Subcutaneous abdominal adipose tissue (tissue), 5 donors: ENCODE measurements at regions not wholly inside any gene's neighbourhood (a gene's known extent, or its start where the extent isn't known, plus 50 kb on each side); places are given as distances from the start of the nearest gene placed in this dataset.

ENCODE experiments used
- H3K27ac ChIP-seq: one replicate; pipeline ENCODE4 v1.7.0; 2013; ENCODE audit warnings: low read depth, mild to moderate bottlenecking, inconsistent platforms, low read length, moderate library complexity
- H3K27me3 ChIP-seq, 5 donors: one replicate each; pipeline ENCODE4 v1.7.0; 2013; ENCODE audit warnings: low read length in 5 of 5, inconsistent platforms in 1 of 5; ENCODE audit not compliant: control insufficient read depth in 5 of 5, insufficient read depth in 4 of 5
- H3K36me3 ChIP-seq, 5 donors: one replicate each; pipeline ENCODE4 v1.7.0; 2013; ENCODE audit warnings: low read length in 5 of 5; ENCODE audit not compliant: control insufficient read depth in 5 of 5, insufficient read depth in 5 of 5
- H3K4me1 ChIP-seq, 5 donors: one replicate each; pipeline ENCODE4 v1.7.0; 2013; ENCODE audit warnings: low read length in 5 of 5, mild to moderate bottlenecking in 3 of 5, moderate library complexity in 1 of 5; ENCODE audit not compliant: control insufficient read depth in 5 of 5, insufficient read depth in 5 of 5
- H3K4me3 ChIP-seq, 5 donors: one replicate each; pipeline ENCODE4 v1.7.0; 2013; ENCODE audit warnings: low read length in 5 of 5, low read depth in 1 of 5
- H3K9ac ChIP-seq, 5 donors: one replicate each; pipeline ENCODE4 v1.7.0; 2013; ENCODE audit warnings: low read length in 5 of 5, mild to moderate bottlenecking in 4 of 5, moderate library complexity in 3 of 5
- H3K9me3 ChIP-seq, 5 donors: one replicate each; pipeline ENCODE4 v1.7.0; 2013; ENCODE audit warnings: low read length in 5 of 5; ENCODE audit not compliant: control insufficient read depth in 5 of 5
- donor health status: healthy.
- donor health status: healthy.
- donor health status: healthy.
- donor health status: healthy.
- donor health status: healthy.

- Histone ChIP-seq H3K4me3 (no peak overlapping the region), H3K27ac (no peak overlapping the region), H3K9ac (no peak overlapping the region), H3K4me1 (peaks cover 0 to 13% (median 7%) of the 10 kb centered on the region in 5 donors), H3K27me3 (peaks cover 6 to 26% (median 11%) of the 10 kb centered on the region in 5 donors), H3K36me3 (no peaks in the 10 kb centered on the region), H3K9me3 (no peaks in the 10 kb centered on the region)
Measured at GRCh38 chr13:108500711-108501110, 128.7 kb upstream of the MYO16 start.

DNA sequence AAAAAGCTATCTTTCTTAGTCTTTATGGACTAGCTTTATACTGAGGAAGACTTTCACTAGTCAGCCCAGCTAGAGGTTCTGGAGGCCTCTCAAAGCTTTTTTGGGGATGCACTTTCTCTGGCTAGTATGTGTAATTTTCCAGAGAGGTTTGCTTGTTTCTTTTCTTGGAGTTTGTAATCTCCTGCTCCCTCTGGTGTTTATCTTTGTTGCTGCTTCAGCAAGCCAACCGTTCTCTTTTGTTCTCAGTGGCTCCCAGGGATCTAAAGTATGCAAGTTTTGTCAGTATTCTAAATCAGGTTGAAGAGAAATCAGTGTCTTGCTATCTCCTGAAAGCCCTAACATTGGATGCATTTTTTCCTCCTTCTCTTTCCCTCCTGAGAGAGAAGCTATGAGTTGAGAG lies 121.1 kb upstream of the MYO16 start:
- Histone ChIP-seq H3K27ac (no peak overlapping the region), H3K4me3 (no peak overlapping the region), H3K9me3 (no peaks in the 10 kb centered on the region), H3K27me3 (no peaks in the 10 kb centered on the region), H3K36me3 (no peaks in the 10 kb centered on the region), H3K9ac (no peak overlapping the region), H3K4me1 (no peaks in the 10 kb centered on the region)

DNA sequence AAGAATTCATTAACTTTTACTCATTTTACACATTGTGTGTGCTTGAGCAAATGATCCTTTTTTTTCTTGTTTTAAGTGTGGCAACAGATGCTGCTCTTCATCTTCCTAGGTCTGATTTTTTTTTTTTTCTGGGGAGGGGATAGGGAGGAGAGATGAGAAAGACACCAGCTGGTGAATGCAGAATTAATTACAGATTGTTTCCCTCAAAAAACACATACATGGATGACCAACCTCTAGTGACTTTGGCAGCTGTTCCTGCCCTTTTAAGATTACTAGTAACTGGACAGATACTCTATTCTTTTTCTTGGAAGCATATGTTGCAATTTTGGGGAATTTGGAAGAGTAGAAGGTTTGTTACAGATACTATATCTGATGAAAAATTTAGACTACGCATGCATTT lies 103.6 kb upstream of the MYO16 start:
- H3K9me3 ChIP-seq, result no peaks in the 10 kb centered on the region
- no peak overlapping the region for H3K27ac ChIP-seq
- H3K27me3 ChIP-seq, result peaks cover 0 to 2% (median 0%) of the 10 kb centered on the region in 5 donors
- no peaks in the 10 kb centered on the region for H3K36me3 ChIP-seq
- no peak overlapping the region for H3K9ac ChIP-seq
- no peak overlapping the region for H3K4me3 ChIP-seq
- H3K4me1 ChIP-seq, result no peaks in the 10 kb centered on the region

- Histone ChIP-seq H3K36me3 (no peaks in the 10 kb centered on the region), H3K4me1 (no peaks in the 10 kb centered on the region), H3K9me3 (no peaks in the 10 kb centered on the region), H3K27ac (no peak overlapping the region), H3K9ac (no peak overlapping the region), H3K4me3 (no peak overlapping the region), H3K27me3 (peaks cover 0 to 2% (median 0%) of the 10 kb centered on the region in 5 donors)
Measured at GRCh38 chr13:108526286-108526685, 103.1 kb upstream of the MYO16 start.

GRCh38 chr13:108527844-108528243 lies 101.6 kb upstream of the MYO16 start:
- no peak overlapping the region for H3K4me3 ChIP-seq
- H3K36me3 ChIP-seq, result no peaks in the 10 kb centered on the region
- H3K27me3 ChIP-seq, result peaks cover 0 to 2% (median 0%) of the 10 kb centered on the region in 5 donors
- no peaks in the 10 kb centered on the region for H3K4me1 ChIP-seq
- no peaks in the 10 kb centered on the region for H3K9me3 ChIP-seq
- no peak overlapping the region for H3K9ac ChIP-seq
- no peak overlapping the region for H3K27ac ChIP-seq

- no peak overlapping the region for H3K4me3 ChIP-seq
- H3K36me3 ChIP-seq, result no peaks in the 10 kb centered on the region
- no peaks in the 10 kb centered on the region for H3K9me3 ChIP-seq
- no peak overlapping the region for H3K9ac ChIP-seq
- H3K4me1 ChIP-seq, result no peaks in the 10 kb centered on the region
- peaks cover 0 to 2% (median 0%) of the 10 kb centered on the region in 5 donors for H3K27me3 ChIP-seq
- no peak overlapping the region for H3K27ac ChIP-seq
Measured at GRCh38 chr13:108528303-108528702, 101.1 kb upstream of the MYO16 start.

- H3K4me1 ChIP-seq, result no peaks in the 10 kb centered on the region
- peaks cover 0 to 3% (median 0%) of the 10 kb centered on the region in 5 donors for H3K9me3 ChIP-seq
- no peak overlapping the region for H3K9ac ChIP-seq
- no peak overlapping the region for H3K4me3 ChIP-seq
- no peak overlapping the region for H3K27ac ChIP-seq
- H3K36me3 ChIP-seq, result no peaks in the 10 kb centered on the region
- H3K27me3 ChIP-seq, result peaks cover 0 to 2% (median 0%) of the 10 kb centered on the region in 5 donors
Measured at GRCh38 chr13:108533842-108534241, 95.6 kb upstream of the MYO16 start.

DNA sequence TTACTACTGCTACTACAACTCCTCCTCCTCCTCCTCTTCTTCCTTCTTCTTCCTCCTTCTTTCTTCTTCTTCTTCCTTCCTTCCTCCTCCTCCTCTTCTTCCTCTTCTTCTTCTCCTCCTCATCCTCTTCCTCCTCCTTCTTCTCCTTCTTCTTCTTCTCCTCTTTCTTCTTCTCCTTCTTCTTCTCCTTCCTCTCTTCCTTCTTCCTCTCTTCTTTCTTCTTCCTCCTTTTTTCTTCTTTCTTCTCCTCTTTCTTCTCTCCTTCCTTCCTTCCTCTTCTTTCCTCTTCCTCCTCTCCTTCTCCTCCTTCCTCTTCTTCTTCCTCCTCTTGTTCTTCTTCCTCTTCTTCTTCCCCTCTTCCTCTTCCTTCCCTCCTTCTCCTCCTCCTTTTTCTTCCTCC lies 94.7 kb upstream of the MYO16 start:
- H3K9ac ChIP-seq, result no peak overlapping the region
- H3K36me3 ChIP-seq, result no peaks in the 10 kb centered on the region
- H3K9me3 ChIP-seq, result peaks cover 0 to 3% (median 0%) of the 10 kb centered on the region in 5 donors
- H3K4me3 ChIP-seq, result no peak overlapping the region
- H3K4me1 ChIP-seq, result no peaks in the 10 kb centered on the region
- H3K27me3 ChIP-seq, result no peaks in the 10 kb centered on the region
- no peak overlapping the region for H3K27ac ChIP-seq

GRCh38 chr13:108549934-108550333 lies 79.5 kb upstream of the MYO16 start:
- H3K36me3 ChIP-seq, result no peaks in the 10 kb centered on the region
- H3K9me3 ChIP-seq, result peaks cover 0 to 4% (median 0%) of the 10 kb centered on the region in 5 donors
- no peaks in the 10 kb centered on the region for H3K27me3 ChIP-seq
- no peak overlapping the region for H3K27ac ChIP-seq
- H3K9ac ChIP-seq, result no peak overlapping the region
- no peaks in the 10 kb centered on the region for H3K4me1 ChIP-seq
- H3K4me3 ChIP-seq, result no peak overlapping the region

- Histone ChIP-seq H3K9ac (no peak overlapping the region), H3K27ac (no peak overlapping the region), H3K9me3 (peaks cover 0 to 4% (median 0%) of the 10 kb centered on the region in 5 donors), H3K4me1 (no peaks in the 10 kb centered on the region), H3K4me3 (no peak overlapping the region), H3K27me3 (no peaks in the 10 kb centered on the region), H3K36me3 (no peaks in the 10 kb centered on the region)
Measured at GRCh38 chr13:108551674-108552073, 77.7 kb upstream of the MYO16 start.

DNA sequence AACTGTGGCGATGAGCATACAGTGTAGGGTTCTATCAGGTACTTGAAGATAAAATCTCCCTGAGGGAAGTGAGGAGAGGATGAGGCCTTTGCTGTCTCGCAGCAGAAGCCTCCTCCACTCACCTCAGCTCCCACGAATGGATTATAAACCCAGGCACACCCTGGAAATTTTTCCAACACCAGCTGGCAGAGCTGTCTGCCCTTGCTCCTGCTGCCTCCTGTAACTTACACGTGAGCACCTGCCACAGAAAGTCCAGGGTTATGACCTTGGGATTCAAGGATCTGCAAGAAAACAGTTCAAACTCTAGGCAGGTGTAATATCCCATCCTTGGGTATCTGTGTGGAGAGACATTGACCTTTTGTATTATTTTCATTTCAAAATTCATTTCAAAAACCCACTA lies 70.9 kb upstream of the MYO16 start:
- Histone ChIP-seq H3K27me3 (no peaks in the 10 kb centered on the region), H3K4me1 (no peaks in the 10 kb centered on the region), H3K9me3 (no peaks in the 10 kb centered on the region), H3K27ac (no peak overlapping the region), H3K4me3 (no peak overlapping the region), H3K9ac (no peak overlapping the region), H3K36me3 (no peaks in the 10 kb centered on the region)
